ENCODE measurements at regions not wholly inside any gene's neighbourhood (a gene's known extent, or its start where the extent isn't known, plus 50 kb on each side); places are given as distances from the start of the nearest gene placed in this dataset.
A peak's percentile ranks its signal among the peaks of the same experiment; 100 is the strongest.

DNA sequence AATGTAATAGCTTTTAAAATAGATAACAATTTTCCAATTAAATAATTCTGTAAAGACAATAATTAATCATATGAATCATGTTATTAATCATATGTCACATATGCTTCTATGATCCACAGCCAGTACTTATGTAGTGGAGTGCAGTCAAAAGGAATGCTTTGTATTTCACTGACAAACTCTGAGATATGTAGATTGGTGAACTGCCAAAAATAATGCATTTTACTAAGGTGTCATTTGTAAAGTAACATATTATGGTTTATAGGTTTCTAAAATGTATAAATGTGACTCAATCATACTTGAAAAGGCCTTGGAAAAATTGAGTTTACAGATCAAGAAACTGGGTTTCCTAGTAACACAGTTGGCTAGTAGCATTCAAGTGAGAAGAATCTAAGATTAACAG, 93.8 kb upstream of the KCNH7 start:
- peak; percentile 31 for DNase-seq

DNA sequence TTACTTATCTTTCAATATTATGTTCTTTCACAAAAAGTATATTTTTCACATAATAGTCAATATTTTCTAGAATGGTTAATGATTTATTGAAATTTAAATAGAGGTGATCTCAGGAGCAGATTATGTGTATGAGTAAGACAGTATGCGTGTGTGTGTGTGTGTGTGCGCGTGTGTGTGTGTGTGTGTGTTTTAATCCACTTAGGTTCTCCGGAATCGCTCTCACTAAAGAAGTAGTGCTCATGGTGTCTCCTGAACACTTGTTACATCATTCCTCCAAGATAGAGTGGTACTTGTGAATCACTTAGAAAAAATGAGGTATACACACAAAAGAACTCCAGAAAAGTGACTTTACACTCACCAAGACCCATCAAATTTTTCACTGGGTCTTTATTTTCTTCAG, 91.0 kb upstream of the KCNH7 start:
- peak; percentile 69 for DNase-seq

DNA sequence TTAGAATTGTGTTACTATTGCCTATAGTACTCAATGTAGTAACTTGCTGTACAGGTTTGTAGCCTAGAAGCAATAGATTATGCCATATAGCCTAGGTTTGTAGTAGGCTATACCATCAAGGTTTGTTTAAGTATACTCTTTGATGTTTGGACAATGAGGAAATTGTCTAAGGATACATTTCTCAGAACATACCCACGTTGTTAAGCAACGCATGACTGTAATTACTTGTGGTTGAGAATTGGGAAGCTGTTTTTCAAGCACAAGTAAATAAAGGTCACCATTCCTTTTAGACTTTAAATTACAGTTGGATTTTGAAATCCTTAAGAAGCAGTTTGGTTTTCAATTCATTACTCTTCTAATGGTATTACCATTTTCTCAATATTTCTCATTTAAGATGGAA, 89.8 kb upstream of the KCNH7 start:
- DNase-seq = peak; percentile 24

DNA sequence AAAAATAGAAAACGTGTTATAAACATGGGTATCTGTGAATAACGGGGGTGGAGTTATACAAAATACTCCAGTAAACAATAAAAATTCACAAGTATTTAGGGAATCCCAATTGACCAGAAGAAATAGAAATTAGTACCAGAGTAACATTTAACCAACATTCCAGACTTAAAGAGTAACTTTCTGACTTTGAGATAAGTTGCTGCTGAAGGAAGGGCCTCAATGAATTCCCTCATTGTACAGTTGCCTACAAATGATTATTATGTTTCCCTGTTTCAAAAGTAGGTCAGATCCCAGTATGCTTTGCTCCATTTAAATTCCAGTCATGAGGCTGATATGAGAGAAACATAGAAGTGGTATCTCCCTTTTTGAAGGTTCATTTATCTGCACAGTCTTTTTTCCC, 88.3 kb upstream of the KCNH7 start:
- peak; percentile 58 for DNase-seq

DNA sequence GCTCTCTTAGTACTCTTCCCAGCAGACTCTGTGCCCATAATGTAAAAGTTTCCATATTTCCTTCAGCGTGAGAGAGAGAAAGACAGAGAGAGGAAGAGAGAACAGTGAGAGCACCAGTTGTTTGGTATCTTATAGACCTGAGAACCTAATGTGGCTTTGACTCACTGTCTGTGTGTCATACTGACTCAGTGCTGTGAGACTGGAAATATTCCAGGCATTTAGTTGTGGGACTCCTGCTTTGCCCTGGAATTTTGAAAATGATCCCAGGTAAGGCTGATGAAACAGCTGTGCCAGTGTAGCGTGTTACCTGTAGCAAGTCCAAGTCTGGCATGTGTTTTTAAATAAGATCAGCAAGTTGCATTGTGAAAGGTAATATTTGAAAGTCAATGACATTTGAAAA, 87.9 kb upstream of the KCNH7 start:
- DNase-seq = peak; percentile 88

DNA sequence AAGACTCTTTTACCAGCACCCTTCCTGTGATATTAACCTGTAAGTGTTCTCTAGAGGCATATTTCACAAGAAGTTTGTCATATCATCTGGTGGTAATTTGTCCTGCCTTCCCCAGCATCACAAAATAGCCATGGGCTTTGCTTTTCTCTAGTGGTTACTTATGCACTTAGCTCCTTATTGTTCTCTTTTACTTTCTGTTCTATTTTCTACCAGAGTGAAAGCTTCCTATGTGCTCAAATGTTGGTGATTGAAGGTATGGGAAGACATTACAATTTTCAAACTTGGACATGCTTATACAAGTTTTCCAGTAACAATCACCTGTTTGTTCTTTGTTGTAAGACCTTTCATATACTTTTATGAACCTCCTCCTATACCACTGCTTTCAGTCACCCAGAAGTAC, 87.0 kb upstream of the KCNH7 start:
- no peak for DNase-seq

DNA sequence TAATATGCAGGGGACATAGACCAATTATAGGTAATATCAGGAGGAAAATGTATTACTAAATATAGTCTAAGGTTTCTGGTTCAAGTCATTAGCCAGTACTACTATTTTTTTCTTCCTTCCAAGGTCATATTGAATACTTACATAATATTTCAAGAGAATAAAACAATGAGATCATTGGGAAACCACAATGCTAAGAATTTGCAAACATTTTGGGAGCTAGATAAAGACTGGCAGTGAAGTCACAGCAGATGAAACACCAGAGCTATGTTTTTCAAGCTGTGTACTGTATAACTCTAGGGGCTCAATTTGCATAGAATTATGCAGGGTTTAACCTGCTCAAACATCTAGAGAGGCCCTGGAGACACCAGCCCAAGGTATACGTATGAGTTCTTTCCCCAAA, 80.5 kb upstream of the KCNH7 start:
- DNase-seq = no peak

DNA sequence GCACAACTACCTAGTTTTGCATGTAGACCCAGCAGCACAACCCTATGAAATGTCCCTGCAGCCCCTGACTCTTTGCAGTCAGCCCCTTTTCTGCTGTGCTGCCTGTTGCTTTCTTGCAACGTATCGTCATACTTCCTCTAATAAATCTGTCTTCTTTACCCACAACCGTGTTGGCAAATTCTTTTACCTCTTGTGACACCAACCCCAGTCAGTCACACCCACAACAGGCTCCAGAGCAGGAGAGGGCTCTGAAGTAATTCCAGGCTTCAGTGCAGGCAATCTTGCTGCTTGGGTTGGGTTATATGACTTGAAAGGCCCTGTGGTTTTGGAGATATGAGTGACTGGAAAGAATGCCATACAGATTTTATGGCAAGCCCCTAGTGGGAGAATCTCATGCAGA, 79.1 kb upstream of the KCNH7 start:
- DNase-seq = no peak

DNA sequence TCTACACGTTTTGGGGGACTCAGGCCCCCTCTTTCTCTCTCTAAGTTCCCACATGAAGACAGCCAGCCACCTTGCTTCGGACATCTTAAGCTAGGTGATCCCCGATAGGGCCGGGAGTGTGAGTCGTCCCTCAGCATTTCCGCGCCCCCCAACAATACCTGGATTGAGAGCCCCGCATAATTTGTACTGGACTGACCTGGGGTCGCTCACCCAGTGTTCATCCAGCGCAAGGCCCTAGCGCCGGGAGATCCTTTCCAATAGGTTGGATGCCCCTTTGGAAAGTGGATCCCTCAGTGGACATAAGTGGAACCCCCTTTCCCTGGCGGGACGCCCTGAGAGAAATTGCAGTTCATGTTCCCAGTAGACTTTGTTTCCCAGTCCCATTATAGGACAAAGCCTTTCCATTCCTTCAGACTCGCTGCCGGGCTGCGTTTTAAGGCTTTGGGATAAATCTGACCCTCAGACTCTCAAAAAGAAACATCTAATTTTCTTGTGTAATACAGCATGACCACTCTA, 77.8 kb upstream of the KCNH7 start:
- DNase-seq = no peak

DNA sequence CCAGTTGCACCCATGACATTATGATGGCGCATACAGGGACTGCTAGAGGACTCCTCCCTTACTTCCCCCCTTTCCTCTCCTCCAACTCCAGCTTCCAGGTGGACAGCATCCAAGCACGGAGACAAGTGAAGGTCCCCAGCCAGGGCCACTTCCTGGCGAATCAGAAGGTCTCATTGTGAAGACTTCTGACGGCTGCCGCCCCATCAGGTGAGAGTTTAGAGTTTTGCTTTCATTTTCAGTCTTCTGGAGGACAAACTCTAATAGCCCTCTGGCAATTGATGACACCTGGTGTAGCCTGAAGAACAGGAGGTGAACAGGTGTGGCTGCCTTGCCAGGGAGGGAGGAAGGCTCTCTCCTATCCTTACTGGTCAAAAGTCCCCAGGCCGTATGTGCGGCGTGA, 77.3 kb upstream of the KCNH7 start:
- no peak for DNase-seq

DNA sequence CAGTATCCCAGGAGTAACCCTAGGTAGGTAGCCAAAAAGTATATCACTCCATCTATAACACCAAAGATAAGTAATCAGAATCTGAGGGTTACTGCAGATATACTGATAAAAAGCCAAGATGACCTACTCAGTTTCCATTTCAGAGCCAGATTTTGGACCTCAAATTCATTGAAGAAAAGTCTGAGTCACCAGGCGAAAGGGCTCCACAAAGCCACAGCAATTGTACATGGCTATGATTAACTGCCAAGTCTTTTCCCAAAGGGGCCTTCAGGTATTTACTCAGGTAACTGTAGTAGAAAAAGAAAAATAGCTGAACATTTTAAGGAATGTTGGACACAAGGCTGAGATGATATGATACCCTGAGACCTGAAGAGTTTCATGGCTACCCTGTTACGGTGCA, 75.6 kb upstream of the KCNH7 start:
- no peak for DNase-seq

DNA sequence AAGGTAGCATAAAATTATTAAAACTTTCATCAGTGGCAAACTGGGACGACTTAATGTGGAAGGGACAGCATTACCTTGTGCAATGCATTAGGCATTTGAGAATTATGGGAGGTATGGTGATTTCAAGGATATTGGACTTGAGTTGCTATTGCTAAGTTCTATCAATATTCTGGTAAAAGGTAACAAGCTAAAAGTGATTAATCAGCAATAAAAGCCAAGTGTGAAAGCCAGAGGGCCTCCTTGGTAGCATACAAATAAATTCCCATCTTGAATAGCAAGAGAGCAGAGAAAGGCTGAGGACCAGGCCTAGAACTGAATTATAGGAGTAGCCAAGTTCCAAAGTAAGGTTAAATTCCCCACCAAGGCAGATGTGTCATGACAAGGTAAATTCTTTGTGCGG, 74.2 kb upstream of the KCNH7 start:
- no peak for DNase-seq

DNA sequence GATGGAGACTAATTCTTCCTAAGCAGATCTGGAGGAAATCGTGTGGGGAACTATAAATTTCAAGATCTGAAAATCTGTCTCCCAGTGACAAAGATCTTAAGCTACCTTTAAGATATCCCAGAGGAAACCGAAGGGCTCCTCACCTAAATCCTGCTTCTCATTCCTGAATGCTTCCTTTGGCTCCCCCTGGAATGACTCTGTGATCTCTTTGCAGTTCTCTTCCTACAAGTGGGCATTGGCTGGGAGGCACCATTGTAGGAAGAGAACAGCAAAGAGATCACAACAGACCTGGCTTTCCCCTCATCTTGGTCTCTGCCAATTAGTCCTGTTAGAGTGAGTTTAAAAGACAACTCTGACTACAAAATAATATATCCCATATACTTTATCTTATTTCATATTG, 70.0 kb upstream of the KCNH7 start:
- no peak for DNase-seq

DNA sequence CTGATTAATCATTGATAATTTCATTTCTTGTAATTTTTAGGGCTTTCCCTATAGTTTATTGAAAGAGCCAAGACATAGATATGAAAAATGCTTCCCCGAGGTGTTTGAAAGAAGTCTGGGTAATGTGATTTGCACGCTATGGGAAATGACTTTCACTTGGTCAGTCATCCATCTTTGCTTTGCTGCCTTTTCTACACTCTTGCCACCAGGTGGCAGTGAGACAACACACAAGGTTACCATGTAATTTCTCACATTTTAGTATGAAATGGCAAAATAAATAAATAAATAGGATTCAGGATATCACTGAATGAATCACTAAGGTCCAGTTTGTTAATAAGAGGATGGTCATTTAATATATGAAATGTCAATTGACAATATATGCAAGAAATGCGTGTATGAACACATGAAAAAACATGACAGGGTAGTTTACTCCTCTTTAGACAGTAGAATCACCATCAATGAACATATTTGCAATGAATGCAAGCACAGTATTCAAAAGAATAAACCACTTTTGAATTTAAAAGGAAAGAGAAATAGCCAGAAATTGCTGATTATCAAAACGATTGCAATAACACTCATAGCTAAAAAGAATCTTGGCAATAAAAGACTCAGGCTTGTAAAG, 52.2 kb upstream of the KCNH7 start:
- peak; percentile 75 for DNase-seq

DNA sequence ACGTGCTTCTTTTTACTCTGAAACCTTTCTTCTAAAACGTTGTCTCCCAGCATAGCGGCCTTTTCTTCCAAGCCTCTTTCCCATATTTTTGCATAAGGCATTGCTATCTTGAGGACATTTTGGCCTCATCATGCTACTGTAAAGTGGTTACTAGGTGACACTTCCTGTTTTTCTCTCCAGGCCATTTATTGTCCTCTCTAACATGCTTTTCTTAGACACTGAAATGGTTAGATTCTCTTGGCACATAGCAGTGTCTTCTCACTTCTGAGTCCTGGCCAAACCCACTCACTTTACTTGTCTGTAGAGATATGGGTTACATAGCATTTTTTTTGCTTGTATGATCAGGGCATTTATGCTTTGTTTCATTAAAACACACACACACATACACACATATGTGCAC, 50.1 kb upstream of the KCNH7 start:
- no peak for DNase-seq

Measured in fibroblast of skin of abdomen (primary cell).